ENCODE measurements at regions not wholly inside any gene's neighbourhood (a gene's known extent, or its start where the extent isn't known, plus 50 kb on each side); places are given as distances from the start of the nearest gene placed in this dataset.
A peak's percentile ranks its signal among the peaks of the same experiment; 100 is the strongest.
"Not testable (repeated sequence)": the region's sequence is repeated elsewhere in the genome, so short reads cannot be mapped to it uniquely, and the experiment has no call there.

DNA sequence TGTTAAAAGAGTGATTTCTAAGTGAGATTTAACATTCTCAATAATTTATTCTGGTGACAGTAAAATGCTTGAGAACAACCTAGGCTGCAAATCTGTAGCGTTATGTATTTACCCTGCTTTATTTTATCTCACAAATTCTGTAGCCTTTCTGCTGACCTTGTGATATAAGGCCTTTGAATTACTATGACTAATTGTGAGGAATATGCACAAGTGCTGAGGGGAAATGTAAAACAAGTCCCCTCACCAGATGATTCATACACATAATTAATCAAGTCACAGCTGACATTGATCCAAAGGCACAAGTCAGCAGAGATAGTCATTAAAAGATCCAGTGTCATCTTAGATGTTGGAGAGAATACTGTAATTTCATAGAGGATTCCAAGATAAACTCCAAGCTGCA, 992.7 kb upstream of the USP15 start:
- DNase-seq (ENCODE audit: low spot score): peak; percentile 8

DNA sequence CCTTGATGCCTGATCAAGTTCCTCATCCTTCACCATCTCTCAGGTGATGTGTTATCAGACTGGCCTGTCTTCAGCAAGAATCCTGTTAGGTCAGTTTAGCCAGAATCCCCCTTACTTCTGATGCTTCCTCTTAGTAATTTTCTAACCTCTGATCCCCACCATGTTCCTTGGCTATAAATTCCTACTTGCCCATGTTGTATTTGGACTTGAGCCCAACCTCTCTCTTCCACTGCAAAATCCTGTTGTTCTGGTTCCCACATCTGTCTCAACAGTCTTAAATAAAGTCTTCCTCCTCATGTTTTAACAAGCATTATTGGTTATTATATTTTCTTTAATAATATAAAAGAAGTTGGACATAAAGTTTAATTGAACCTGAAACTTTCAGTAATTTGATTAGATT, 987.8 kb upstream of the USP15 start:
- no peak for DNase-seq (ENCODE audit: low spot score)

DNA sequence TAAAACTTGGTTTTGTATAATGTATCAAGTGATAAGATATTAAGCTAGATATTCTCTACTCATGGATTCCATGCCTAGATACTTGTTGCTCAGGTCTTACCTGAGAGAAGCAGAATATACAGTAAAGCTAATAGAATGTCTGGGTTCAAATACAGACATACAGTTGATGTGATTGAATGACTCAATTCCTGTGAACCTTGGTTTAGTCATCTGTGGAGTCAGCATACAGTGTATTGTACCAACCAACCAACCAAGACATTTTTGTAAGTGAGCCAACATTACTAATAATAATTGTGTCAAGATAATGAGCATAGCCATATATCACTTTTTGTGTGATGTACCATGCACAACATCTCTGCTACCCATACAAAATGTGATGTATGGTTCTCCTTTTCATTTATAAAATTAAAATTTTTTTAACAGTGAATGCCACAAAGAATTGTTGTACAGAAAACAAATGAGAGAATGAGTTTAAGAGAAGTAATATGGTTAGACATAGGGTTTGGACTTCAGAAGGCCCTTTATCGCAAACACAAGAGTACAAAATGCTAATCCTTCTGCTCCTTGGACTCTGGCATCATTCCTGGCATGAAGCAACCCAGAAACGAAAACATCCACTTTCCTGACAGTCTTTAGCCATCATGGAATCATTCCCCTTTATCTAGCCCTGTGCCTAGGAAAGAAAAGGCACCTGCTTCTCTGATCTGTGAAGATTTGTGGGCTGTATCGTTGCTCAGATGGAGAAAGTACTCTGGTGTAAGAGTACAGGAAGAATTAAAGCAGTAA, 977.2 kb upstream of the USP15 start:
- peak; percentile 43 for DNase-seq (ENCODE audit: low spot score)

DNA sequence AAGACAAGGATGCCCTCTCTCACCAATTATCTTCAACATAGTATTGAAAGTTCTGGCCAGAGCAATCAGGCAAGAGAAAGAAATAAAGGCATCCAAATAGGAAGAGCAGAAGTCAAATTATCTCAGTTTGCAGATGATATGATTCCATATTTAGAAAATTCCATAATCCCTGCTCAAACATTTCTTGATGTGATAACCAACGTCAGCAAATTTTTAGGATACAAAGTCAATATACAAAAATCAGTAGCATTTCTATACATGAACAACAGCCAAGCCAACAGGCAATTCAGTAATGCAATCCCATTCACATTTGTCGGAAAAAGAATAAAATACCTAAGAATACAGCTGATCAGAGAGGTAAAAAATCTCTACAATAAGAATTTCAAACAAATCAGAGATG, 969.7 kb upstream of the USP15 start:
- DNase-seq (ENCODE audit: low spot score): no peak

DNA sequence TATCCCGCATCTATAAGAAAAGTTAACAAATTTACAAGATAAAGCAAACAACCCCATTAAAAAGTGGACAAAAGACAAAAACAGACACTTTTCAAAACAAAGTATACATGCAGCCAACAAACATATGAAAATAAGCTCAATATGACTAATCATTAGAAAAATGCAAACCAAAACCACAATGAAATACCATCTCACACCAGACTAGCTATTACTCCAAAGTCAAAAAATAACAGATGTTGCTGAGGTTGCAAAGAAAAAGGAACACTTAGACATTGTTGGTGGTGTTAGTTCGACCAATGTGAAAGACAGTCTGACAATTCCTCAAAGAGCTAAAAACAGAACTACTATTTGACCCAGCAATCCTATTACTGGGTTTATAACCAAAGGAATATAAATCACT, 968.6 kb upstream of the USP15 start:
- peak; percentile 32 for DNase-seq (ENCODE audit: low spot score)

DNA sequence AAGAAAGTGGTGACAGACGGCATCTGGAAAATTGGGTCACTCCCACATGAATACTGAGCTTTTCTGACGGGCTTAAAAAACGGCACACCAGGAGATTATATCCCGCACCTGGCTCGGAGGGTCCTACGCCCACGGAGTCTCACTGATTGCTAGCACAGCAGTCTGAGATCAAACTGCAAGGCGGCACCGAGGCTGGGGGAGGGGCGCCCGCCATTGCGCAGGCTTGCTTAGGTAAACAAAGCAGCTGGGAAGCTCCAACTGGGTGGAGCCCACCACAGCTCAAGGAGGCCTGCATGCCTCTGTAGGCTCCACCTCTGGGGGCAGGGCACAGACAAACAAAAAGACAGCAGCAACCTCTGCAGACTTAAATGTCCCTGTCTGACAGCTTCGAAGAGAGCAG, 966.2 kb upstream of the USP15 start:
- DNase-seq (ENCODE audit: low spot score): not testable (repeated sequence)

DNA sequence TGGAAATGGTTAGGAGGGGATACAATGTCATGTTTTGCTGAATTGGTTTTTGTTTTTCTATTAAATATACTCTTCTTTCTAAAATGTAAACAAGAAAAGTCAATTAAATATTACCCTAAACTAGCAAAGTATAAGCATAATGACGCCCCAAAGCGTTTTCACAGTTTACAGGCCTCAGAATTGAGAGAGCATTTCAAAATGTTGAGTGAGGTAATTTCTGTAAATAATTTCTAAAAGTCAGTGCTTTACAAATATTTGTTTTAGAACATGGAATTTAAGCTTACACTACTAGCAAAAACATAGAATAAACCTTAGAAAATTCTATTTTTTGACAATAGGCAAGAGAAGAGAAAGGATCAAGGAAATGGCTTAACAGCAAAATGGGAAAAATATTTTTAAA, 958.4 kb upstream of the USP15 start:
- DNase-seq (ENCODE audit: low spot score): no peak

GRCh38 chr12:61302282-61302681, 957.9 kb upstream of the USP15 start:
- no peak for DNase-seq (ENCODE audit: low spot score)

GRCh38 chr12:61308220-61308619, 952.0 kb upstream of the USP15 start:
- no peak for DNase-seq (ENCODE audit: low spot score)

DNA sequence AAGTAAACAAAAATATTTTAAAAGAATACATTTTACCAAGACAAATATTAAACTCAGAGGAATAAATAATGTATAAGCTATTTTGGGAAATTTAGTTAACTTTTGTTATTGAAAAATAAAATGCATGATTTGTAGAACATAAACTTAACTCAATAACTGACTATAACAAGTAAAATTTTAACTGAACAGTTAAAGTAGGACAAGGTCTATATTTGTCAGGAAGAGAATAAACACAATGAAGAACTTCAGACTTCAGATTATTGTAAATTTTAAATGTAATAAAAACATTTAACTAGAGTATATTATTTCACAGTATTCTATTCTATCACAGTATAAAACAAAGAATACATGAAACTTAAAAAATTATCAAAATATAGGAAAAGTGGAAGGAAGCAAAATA, 948.8 kb upstream of the USP15 start:
- no peak for DNase-seq (ENCODE audit: low spot score)

GRCh38 chr12:61348871-61349270, 911.3 kb upstream of the USP15 start:
- no peak for DNase-seq (ENCODE audit: low spot score)

- DNase-seq (ENCODE audit: low spot score): no peak
Observed at GRCh38 chr12:61355105-61355504, 905.1 kb upstream of the USP15 start.

DNA sequence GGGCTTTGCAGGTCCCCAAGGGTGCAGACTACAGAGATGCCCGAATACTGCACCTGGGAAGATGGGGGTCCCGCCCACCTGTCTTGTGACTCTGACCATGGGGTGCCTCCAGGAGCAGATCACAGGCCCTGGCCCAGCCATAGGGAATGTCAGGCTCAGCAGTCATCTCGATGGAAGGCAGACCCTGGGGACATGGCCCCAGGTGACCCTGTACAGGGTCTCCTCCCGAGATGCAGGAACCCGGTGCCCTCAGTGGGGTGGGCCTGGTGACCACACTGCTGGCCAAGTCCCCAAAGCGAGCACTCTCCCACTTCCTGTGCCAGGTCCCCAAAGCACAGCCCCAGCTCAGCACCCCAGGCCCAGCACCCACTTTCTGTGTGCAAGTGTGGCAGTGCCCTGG, 903.7 kb upstream of the USP15 start:
- no peak for DNase-seq (ENCODE audit: low spot score)

DNA sequence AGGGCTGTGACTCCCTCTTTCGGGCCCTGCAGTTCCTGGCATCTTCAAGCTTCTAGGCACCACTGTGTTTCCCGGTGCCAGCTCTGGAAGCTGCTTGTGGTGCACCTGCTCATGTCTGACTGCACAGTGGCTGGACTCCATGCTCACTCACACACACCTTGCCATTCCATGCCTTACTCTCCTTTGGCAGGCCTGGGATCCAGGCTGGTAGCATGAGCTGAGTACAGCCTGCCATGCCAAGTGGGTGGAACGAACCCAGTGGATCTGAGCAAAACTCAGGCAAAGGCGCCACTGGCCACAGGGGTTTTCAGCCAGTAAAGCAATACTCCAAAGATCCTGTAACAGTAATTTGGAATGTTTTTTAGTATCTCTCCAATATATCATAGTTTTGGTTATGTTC, 902.7 kb upstream of the USP15 start:
- DNase-seq (ENCODE audit: low spot score): no peak

- DNase-seq (ENCODE audit: low spot score): no peak
Observed at GRCh38 chr12:61362037-61362436, 898.2 kb upstream of the USP15 start.

- DNase-seq (ENCODE audit: low spot score): no peak
Observed at GRCh38 chr12:61365001-61365400, 895.2 kb upstream of the USP15 start.

- peak; percentile 7 for DNase-seq (ENCODE audit: low spot score)
Observed at GRCh38 chr12:61367281-61367785, 892.9 kb upstream of the USP15 start.

GRCh38 chr12:61369241-61369910, 890.8 kb upstream of the USP15 start:
- no peak for DNase-seq (ENCODE audit: low spot score)

- DNase-seq (ENCODE audit: low spot score): no peak
Observed at GRCh38 chr12:61384511-61384910, 875.7 kb upstream of the USP15 start.

DNA sequence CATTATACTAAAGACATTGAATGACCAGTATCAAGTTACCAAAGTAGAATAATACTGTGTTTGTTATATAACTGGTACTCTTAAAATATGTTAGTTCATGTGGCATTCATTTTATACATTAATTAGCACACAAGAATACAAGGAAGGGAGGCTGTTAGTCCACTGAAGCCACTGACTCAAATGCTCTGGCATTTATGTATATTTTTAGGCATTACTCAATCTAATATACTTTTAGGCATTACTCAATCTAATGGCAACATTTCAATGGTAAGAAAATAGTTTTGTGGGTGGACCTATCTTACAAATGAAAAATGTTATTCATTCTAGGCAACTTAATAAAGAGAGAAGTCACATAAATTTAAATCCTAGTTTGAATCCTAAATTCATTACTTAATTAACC, 874.4 kb upstream of the USP15 start:
- DNase-seq (ENCODE audit: low spot score): no peak

DNA sequence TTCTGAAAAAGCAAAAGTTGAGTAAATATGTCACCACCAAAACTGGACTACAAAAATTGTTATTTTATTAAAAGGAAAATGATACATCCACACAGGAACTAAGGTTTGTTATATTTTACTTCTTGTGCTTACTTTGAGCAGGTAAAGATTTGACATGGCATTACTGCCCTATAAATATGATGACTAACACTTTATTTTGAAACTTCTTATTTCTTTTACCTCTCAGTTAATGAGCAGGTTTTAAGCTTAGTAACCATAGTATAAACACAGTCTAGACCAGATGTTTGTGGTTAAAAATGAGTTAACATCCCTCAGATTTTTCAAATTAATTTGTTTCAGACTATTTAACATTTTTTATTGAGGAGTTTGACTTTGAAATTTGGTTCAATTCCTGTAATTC, 862.5 kb upstream of the USP15 start:
- DNase-seq (ENCODE audit: low spot score): no peak

- DNase-seq (ENCODE audit: low spot score): no peak
Observed at GRCh38 chr12:61412201-61412600, 848.0 kb upstream of the USP15 start.

- DNase-seq (ENCODE audit: low spot score): no peak
Observed at GRCh38 chr12:61414470-61414869, 845.7 kb upstream of the USP15 start.

All from A172 (cell line).